Mesenchymal stem cell (in vitro differentiated cells and primary cell): ENCODE measurements at regions not wholly inside any gene's neighbourhood (a gene's known extent, or its start where the extent isn't known, plus 50 kb on each side); places are given as distances from the start of the nearest gene placed in this dataset.

Experiments used
- DNase-seq: peaks from one replicate; pipeline ENCODE4 v3.0.0-alpha.2; 2013
- H2AFZ ChIP-seq: one replicate; pipeline ENCODE4 v1.6.1; 2013; ENCODE audit warnings: low read depth, mild to moderate bottlenecking, control low read depth, inconsistent platforms, low read length, moderate library complexity
- H2AK5ac ChIP-seq: 2 replicates; pipeline ENCODE4 v1.6.1; 2013; ENCODE audit warnings: low read length, moderate library complexity, mild to moderate bottlenecking, inconsistent platforms; ENCODE audit not compliant: severe bottlenecking
- H2BK120ac ChIP-seq: one replicate; pipeline ENCODE4 v1.6.1; 2013; ENCODE audit warnings: low read depth, mild to moderate bottlenecking, inconsistent platforms, low read length, moderate library complexity
- H2BK12ac ChIP-seq, 2 experiments: one replicate each; pipeline ENCODE4 v1.6.1; 2013; ENCODE audit warnings: inconsistent platforms in 2 of 2, low read length in 2 of 2, mild to moderate bottlenecking in 2 of 2, moderate library complexity in 2 of 2, control low read depth in 1 of 2
- H2BK15ac ChIP-seq: one replicate; pipeline ENCODE4 v1.6.1; 2013; ENCODE audit warnings: mild to moderate bottlenecking, low read depth, inconsistent platforms; ENCODE audit not compliant: poor library complexity, severe bottlenecking
- H2BK5ac ChIP-seq: 2 replicates; pipeline ENCODE4 v1.6.1; 2013; ENCODE audit warnings: low read depth, mild to moderate bottlenecking, low read length, control low read depth, inconsistent platforms; ENCODE audit not compliant: poor library complexity, severe bottlenecking
- H3K14ac ChIP-seq, 2 experiments: one replicate each; pipeline ENCODE4 v1.6.1; 2013; ENCODE audit warnings: inconsistent platforms in 2 of 2, low read length in 2 of 2, control low read depth in 1 of 2, mild to moderate bottlenecking in 1 of 2, moderate library complexity in 1 of 2
- H3K18ac ChIP-seq, 2 experiments: one replicate each; pipeline ENCODE4 v1.6.1; 2013; ENCODE audit warnings: inconsistent platforms in 2 of 2, low read length in 2 of 2, control low read depth in 1 of 2, low read depth in 1 of 2, mild to moderate bottlenecking in 1 of 2
- H3K23ac ChIP-seq, 2 experiments: one replicate each; pipeline ENCODE4 v1.6.1; 2013; ENCODE audit warnings: inconsistent platforms in 2 of 2, low read length in 2 of 2, mild to moderate bottlenecking in 2 of 2, moderate library complexity in 2 of 2, control low read depth in 1 of 2
- H3K27ac ChIP-seq: 2 replicates; pipeline ENCODE4 v1.5.1; 2013; ENCODE audit warnings: mild to moderate bottlenecking, moderate library complexity, low read length, control low read depth, inconsistent platforms; ENCODE audit not compliant: poor library complexity, severe bottlenecking
- H3K27me3 ChIP-seq, 2 experiments: 2 replicates each; pipeline versions ENCODE4 v1.6.1 to v1.7.0; 2013; ENCODE audit warnings: low read length in 2 of 2, mild to moderate bottlenecking in 2 of 2, moderate library complexity in 2 of 2, control low read depth in 1 of 2, inconsistent platforms in 1 of 2; ENCODE audit not compliant: control insufficient read depth in 1 of 2, insufficient read depth in 1 of 2
- H3K36me3 ChIP-seq, 2 experiments: 2 replicates each; pipeline versions ENCODE4 v1.6.1 to v1.7.0; 2013; ENCODE audit warnings: low read length in 2 of 2, control low read depth in 1 of 2, inconsistent platforms in 1 of 2, low read depth in 1 of 2, mild to moderate bottlenecking in 1 of 2; ENCODE audit not compliant: insufficient read depth in 2 of 2, control insufficient read depth in 1 of 2
- H3K4ac ChIP-seq, 2 experiments: one replicate each; pipeline ENCODE4 v1.6.1; 2013; ENCODE audit warnings: inconsistent platforms in 2 of 2, low read length in 2 of 2, mild to moderate bottlenecking in 2 of 2, moderate library complexity in 2 of 2, control low read depth in 1 of 2, low read depth in 1 of 2
- H3K4me1 ChIP-seq: 2 replicates; pipeline ENCODE4 v1.6.1; 2013; ENCODE audit warnings: low read depth, low read length, control low read depth; ENCODE audit not compliant: control insufficient read depth, insufficient read depth
- H3K4me2 ChIP-seq: 2 replicates; pipeline ENCODE4 v1.6.1; 2013; ENCODE audit warnings: low read length, mild to moderate bottlenecking, inconsistent platforms; ENCODE audit not compliant: poor library complexity, severe bottlenecking
- H3K4me3 ChIP-seq, 2 experiments: 2 replicates each; pipeline versions ENCODE4 v1.5.1 to v1.7.0; 2013; ENCODE audit warnings: low read length in 2 of 2, mild to moderate bottlenecking in 2 of 2, control low read depth in 1 of 2, low read depth in 1 of 2; ENCODE audit not compliant: insufficient read depth in 1 of 2
- H3K79me1 ChIP-seq: replicated peaks from 2 replicates; pipeline ENCODE4 v1.6.1; 2013; ENCODE audit warnings: mild to moderate bottlenecking, control low read depth, low read length, inconsistent platforms; ENCODE audit not compliant: poor library complexity, severe bottlenecking
- H3K9ac ChIP-seq: 2 replicates; pipeline ENCODE4 v1.7.0; 2013; ENCODE audit warnings: mild to moderate bottlenecking, low read length, moderate library complexity
- H3K9me3 ChIP-seq: 2 replicates; pipeline ENCODE4 v1.7.0; 2013; ENCODE audit warnings: mild to moderate bottlenecking, low read length; ENCODE audit not compliant: control insufficient read depth
- H4K8ac ChIP-seq: one replicate; pipeline ENCODE4 v1.6.1; 2013; ENCODE audit warnings: inconsistent platforms, mild to moderate bottlenecking, low read length, moderate library complexity
- H4K91ac ChIP-seq: one replicate; pipeline ENCODE4 v1.6.1; 2013; ENCODE audit warnings: mild to moderate bottlenecking, low read length, inconsistent platforms
- WGBS: methylation state at CpG from one replicate; pipeline ENCODE4 v1.1.7; 2013; ENCODE audit warnings: mixed read lengths; 5-methylcytosine and 5-hydroxymethylcytosine counted together

- H3K27me3 ChIP-seq = no peaks in the 10 kb centered on the region
- H2BK12ac ChIP-seq = peak overlapping the region; percentile 71 to 76
- peak overlapping the region; percentile 92 for H3K27ac ChIP-seq
- peak overlapping the region; percentile 73 for H2BK15ac ChIP-seq
- peak overlapping the region; percentile 7 for H3K4me2 ChIP-seq
- H3K36me3 ChIP-seq = peaks cover 46 to 60% of the 10 kb centered on the region in 2 experiments
- H3K23ac ChIP-seq = peak overlapping the region in 1 of 2 experiments; percentile 37
- H3K4me3 ChIP-seq = peak overlapping the region in 1 of 2 experiments; percentile 19
- peak overlapping the region; percentile 89 to 97 for H3K18ac ChIP-seq
- H4K91ac ChIP-seq = peak overlapping the region; percentile 87
- H2AK5ac ChIP-seq = peak overlapping the region; percentile 59
- H4K8ac ChIP-seq = peak overlapping the region; percentile 77
- DNase-seq = no peak
- no peaks in the 10 kb centered on the region for H3K9me3 ChIP-seq
- no peak overlapping the region for H2AFZ ChIP-seq
- H2BK120ac ChIP-seq = peak overlapping the region; percentile 93
- 89% methylated on average over 3 of the region's 4 CpGs for WGBS
- H3K4ac ChIP-seq = peak overlapping the region; percentile 92 to 94
- H3K9ac ChIP-seq = peak overlapping the region; percentile 82
- H3K79me1 ChIP-seq = no peaks in the 10 kb centered on the region
- no peak overlapping the region for H2BK5ac ChIP-seq
- peaks cover 77% of the 10 kb centered on the region for H3K4me1 ChIP-seq
- peak overlapping the region in 1 of 2 experiments; percentile 45 for H3K14ac ChIP-seq
These were observed 55.2 kb upstream of the STXBP1 start for GRCh38 chr9:127556871-127557270.

GRCh38 chr9:127557466-127557869 lies 54.6 kb upstream of the STXBP1 start:
- Histone ChIP-seq H4K91ac (peak overlapping the region; percentile 97), H3K9me3 (no peaks in the 10 kb centered on the region), H3K14ac (peak overlapping the region in 1 of 2 experiments; percentile 43), H2BK15ac (peak overlapping the region; percentile 63), H3K18ac (peak overlapping the region; percentile 85 to 90), H3K79me1 (no peaks in the 10 kb centered on the region), H2BK5ac (no peak overlapping the region), H2AFZ (no peak overlapping the region), H3K36me3 (peaks cover 46 to 59% of the 10 kb centered on the region in 2 experiments), H3K4ac (peak overlapping the region; percentile 58 to 75), H3K23ac (no peak overlapping the region), H3K9ac (peak overlapping the region; percentile 82), H3K27ac (peak overlapping the region; percentile 92), H2BK12ac (peak overlapping the region; percentile 26 to 69), H3K4me1 (peaks cover 77% of the 10 kb centered on the region), H3K4me2 (peak overlapping the region; percentile 8), H3K4me3 (peak overlapping the region in 1 of 2 experiments; percentile 62), H2AK5ac (peak overlapping the region; percentile 67), H3K27me3 (no peaks in the 10 kb centered on the region), H2BK120ac (peak overlapping the region; percentile 93), H4K8ac (peak overlapping the region; percentile 66)
- peak; percentile 71 for DNase-seq
- WGBS = 1% methylated on average over 4 of the region's 5 CpGs

GRCh38 chr9:127557998-127558546 lies 54.0 kb upstream of the STXBP1 start:
- H3K36me3 ChIP-seq = peaks cover 49 to 62% of the 10 kb centered on the region in 2 experiments
- H2BK12ac ChIP-seq = peak overlapping the region; percentile 69 to 79
- peak overlapping the region in 1 of 2 experiments; percentile 43 for H3K14ac ChIP-seq
- peak overlapping the region; percentile 85 to 90 for H3K18ac ChIP-seq
- H4K91ac ChIP-seq = peak overlapping the region; percentile 97
- H3K27me3 ChIP-seq = no peaks in the 10 kb centered on the region
- peak overlapping the region; percentile 82 for H3K9ac ChIP-seq
- peaks cover 80% of the 10 kb centered on the region for H3K4me1 ChIP-seq
- H4K8ac ChIP-seq = peak overlapping the region; percentile 66
- H3K23ac ChIP-seq = no peak overlapping the region
- peak overlapping the region in 1 of 2 experiments; percentile 62 for H3K4me3 ChIP-seq
- no peak overlapping the region for H3K4me2 ChIP-seq
- peak overlapping the region; percentile 84 for H2AK5ac ChIP-seq
- peak overlapping the region; percentile 93 for H2BK120ac ChIP-seq
- H2BK15ac ChIP-seq = peak overlapping the region; percentile 85
- no peak overlapping the region for H2AFZ ChIP-seq
- H2BK5ac ChIP-seq = peak overlapping the region; percentile 6
- peak overlapping the region; percentile 92 for H3K27ac ChIP-seq
- peak overlapping the region; percentile 58 to 75 for H3K4ac ChIP-seq
- WGBS = 7% methylated on average over 9 of the region's 11 CpGs
- H3K9me3 ChIP-seq = no peaks in the 10 kb centered on the region
- DNase-seq = no peak
- no peaks in the 10 kb centered on the region for H3K79me1 ChIP-seq

- H4K8ac ChIP-seq = peak overlapping the region; percentile 70
- H3K9me3 ChIP-seq = no peaks in the 10 kb centered on the region
- H3K27me3 ChIP-seq = no peaks in the 10 kb centered on the region
- H3K4me1 ChIP-seq = peaks cover 79% of the 10 kb centered on the region
- H2BK15ac ChIP-seq = peak overlapping the region; percentile 85
- no peak overlapping the region for H3K4me2 ChIP-seq
- H2AFZ ChIP-seq = no peak overlapping the region
- WGBS = 48% methylated on average over 9 of the region's 9 CpGs
- peak overlapping the region in 1 of 2 experiments; percentile 54 for H3K23ac ChIP-seq
- H3K4me3 ChIP-seq = peak overlapping the region in 1 of 2 experiments; percentile 62
- peak overlapping the region; percentile 82 for H3K9ac ChIP-seq
- peak overlapping the region; percentile 84 for H2AK5ac ChIP-seq
- peak; percentile 62 for DNase-seq
- peak overlapping the region; percentile 29 to 79 for H2BK12ac ChIP-seq
- peak overlapping the region; percentile 93 for H2BK120ac ChIP-seq
- peak overlapping the region; percentile 16 to 75 for H3K4ac ChIP-seq
- H3K36me3 ChIP-seq = peaks cover 48 to 61% of the 10 kb centered on the region in 2 experiments
- no peaks in the 10 kb centered on the region for H3K79me1 ChIP-seq
- H4K91ac ChIP-seq = peak overlapping the region; percentile 65
- H3K14ac ChIP-seq = peak overlapping the region in 1 of 2 experiments; percentile 45
- H3K27ac ChIP-seq = peak overlapping the region; percentile 92
- H2BK5ac ChIP-seq = peak overlapping the region; percentile 6
- H3K18ac ChIP-seq = peak overlapping the region; percentile 85 to 90
These were observed 53.4 kb upstream of the STXBP1 start for GRCh38 chr9:127558581-127559246.
